Right kidney (tissue), 1 donor: ENCODE measurements at regions not wholly inside any gene's neighbourhood (a gene's known extent, or its start where the extent isn't known, plus 50 kb on each side); places are given as distances from the start of the nearest gene placed in this dataset.
"Not testable (repeated sequence)": the region's sequence is repeated elsewhere in the genome, so short reads cannot be mapped to it uniquely, and the experiment has no call there.

ENCODE experiments used
- DNase-seq: peaks from one replicate; pipeline ENCODE4 v3.0.0-alpha.2; 2016

DNA sequence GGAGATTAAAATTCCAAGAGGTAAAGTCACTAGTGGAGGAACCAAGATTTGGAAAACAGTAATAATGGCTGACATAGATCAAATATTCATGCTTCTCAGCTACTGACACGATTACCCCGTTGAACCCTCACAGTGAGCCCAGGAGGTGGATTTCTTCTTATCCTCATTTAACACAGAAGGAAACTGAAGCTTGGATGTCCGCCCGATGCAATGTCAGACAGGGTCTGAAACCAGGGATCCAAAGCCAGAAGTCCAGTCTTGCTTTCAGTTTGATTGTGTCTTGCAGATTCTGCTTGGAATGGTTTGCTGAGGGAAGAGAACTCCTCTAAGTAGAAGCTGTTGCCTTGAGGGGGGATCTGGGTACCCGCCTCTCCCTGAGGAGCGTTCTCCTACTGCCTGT lies 404.7 kb downstream of the KCNRG start:
- DNase-seq, result no peak

DNA sequence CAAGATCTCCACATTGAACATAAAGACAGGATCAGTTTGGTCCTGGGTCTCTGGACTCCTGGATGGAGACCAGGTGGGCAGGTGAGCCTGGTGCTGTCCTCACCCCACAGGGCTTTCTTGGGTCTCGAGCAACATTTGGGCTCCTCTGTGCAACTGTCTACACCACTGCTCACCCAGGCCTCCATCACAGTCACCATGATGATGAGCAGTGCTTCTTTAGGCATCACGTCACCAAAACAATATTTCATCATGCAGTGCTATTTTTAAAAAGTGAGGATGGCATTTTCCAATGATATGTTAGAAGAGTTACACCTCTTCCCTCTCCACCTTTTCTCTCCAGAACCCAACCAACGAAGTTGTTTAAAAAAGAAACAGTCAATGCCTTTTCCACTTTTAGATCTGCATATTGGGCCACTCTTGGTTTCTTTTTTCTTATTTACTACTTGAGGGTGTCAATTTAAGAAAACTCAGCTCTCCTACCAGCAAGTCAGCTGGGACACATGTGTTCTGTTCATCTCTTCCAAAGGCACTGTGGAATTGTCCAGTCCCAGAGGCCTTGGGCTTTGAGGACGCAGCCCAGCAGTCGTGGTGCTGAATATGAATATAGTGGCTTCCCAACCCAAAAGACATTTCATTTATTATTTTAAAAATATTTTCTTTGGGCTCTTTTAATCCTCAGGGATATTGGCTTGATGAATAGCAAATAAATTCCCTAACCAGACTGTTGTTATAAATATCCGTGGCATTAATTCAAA lies 405.7 kb downstream of the KCNRG start:
- no peak for DNase-seq

DNA sequence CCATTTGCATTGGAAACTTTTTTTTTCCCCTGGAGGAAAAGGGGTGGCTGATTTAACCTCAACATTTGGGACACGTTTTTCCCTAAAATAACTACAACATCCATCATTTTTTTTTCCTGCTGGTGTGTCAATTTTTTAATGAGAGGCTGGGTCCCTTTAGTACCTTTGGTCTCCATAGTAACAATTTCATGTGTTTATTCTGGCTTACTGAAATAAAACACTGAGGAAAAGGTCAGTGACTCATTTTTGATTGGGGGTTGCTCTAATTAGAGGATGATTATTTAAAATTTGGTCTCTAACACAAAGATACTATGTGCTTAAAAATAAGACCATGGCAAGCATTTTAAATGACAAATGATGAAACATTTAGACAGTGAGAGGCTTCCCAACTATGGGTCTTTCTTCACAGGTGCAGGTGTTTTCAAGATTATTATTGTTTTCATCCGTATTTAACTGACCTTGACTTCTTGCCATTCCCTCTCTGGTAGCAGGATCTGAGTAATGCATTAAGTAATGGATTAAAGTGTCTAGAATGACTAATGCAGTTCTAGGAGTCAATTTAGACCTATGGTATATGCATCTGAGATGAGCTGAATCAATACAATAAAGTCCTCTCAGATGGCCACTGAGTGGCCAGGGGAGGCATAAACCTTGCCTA lies 406.4 kb downstream of the KCNRG start:
- no peak for DNase-seq

DNA sequence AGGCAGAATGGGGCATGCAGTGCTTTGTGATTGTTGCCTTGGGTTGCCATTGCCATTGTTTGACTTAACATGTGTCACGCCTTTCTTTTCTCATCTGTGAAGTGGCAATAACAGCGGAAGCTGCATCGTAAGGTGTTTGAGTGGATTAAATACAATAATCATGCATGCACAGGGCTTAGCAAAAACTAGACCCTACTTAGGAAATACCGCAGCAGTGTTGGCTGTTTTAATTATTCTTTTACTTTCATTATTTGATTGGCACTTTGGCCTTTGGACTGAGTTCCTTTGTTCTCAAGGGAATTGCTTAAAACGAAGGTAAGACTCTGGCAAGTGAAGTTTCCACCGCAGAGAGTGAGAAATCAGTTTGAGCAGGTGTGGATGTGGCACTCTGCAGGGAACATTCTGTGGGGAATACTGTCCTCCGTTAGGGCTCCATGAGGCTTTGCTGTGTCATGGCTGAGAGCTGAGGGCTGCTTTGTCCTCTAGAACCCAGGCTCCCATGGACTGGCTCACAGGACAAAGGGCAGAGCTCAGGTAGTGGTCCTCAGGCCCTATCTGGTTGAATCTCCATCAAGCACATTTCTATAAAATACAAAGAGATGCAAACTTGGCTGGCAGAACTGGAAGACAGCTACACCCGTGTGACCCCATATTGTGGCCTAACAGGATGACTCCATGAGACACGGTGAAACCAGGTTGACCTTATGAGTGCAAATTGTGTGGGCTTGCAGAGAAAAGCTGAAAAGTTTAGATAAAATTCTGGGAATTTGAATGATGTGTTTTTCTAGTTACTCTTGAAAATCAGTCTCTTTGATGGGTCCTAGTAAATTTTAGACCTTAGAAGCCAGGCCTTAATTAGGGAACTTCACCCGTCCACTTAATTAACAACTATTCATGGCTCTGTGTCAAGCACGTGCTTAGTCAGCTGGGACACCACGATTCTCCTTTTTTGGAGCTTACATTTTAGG lies 407.2 kb downstream of the KCNRG start:
- no peak for DNase-seq

DNA sequence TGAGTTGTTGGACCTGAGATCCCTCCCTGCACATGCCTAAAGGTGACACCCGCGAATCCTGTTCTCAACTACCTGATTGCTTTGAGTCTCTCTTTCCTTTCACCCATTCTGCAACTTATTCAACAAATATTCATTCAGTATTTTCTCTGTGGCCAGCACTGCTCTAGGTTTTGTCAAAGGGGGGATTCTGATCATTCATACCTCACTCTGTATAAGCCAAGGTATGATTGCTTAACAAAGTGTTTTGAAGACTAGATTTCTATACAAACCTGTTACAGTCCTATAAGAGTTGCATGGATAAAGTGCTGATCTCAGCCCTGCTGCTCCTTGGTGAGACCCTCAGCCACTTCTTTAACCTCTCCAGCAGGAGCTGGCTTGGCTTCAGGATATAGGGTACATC lies 409.7 kb downstream of the KCNRG start:
- DNase-seq, result no peak

DNA sequence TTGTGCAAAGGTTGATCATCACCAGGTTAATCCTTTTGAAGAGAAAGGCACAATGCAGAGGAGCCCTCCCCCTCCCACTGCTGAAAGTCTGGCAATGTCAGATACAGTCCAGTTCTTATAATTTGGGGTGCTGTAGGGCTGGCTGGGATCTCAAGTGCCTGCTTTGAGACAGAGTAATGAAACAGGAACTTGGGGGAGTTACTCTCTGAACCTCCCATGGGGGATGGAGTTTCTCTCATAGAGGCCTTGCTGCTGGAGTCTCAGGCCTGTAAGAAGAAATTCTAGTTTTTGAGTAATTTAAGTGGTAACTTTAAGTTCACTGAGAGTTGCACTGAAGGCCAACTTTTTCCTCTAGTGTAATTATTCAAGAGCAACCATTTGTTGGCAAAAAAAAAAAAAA lies 410.5 kb downstream of the KCNRG start:
- no peak for DNase-seq

DNA sequence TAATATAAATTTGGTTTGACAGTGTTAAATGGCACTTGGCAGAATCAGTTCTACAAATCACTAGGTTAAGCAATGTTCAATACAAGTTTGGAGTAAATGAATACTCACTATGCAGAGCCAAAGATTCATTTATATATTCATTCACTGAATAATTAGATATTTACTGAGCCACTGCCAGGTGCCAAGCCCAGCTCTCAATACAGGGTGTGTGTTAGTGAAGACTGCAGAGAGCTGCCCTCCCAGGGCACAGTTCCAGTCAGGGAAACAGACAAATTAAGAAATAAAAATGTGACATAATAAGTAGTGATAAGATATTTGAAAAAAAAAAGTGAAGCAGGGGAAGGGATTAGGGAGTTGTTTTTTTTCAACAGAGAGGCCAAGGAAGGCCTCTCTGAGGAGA lies 411.7 kb downstream of the KCNRG start:
- no peak for DNase-seq

DNA sequence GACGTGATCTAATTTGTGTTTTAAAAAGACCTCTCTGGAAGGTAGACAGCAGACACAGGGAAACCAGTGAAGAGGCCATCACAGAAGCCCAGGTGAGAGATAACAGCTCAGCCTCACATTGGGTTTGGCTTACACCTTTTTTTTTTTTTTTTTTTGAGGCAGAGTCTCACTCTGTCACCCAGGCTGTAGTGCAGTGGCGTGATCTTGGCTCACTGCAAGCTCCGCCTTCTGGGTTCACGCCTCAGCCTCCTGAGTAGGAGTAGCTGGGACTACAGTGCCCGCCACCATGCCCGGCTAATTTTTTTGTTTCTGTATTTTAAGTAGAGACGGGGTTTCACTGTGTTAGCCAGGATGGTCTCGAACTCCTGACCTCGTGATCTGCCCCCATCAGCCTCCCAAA lies 412.3 kb downstream of the KCNRG start:
- DNase-seq, result not testable (repeated sequence)

DNA sequence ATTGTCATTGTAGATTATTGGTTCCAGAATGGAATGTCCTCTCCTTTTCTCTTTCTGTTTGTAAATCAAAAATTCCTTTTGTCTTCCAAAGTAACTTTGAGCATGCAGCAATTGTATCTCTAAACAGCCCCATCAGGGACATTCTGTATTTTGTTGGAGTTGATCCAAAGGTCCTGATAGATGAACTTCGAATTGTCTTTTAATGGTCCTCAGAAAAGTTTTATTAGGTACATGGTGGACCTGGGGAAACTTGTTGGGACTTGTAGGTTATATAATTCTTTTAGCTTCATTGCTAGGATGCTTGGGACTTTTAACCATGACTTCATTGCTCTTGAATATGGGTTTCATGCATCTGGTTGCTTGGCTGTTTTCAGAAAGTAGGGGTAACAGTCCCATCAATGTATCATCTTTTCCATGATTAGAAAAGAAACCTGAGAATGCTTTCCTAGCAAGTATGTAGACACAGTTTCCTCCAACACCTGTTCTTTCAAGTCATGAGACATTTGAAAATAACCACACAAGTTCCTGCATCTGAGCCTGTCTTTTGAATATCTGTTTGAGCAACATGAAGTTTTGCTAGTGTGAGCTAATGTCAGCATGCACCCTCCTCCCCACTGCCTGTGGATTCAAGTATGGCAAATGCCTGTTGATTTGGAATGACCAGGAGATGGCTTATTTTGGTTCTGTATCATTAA lies 413.1 kb downstream of the KCNRG start:
- no peak for DNase-seq

DNA sequence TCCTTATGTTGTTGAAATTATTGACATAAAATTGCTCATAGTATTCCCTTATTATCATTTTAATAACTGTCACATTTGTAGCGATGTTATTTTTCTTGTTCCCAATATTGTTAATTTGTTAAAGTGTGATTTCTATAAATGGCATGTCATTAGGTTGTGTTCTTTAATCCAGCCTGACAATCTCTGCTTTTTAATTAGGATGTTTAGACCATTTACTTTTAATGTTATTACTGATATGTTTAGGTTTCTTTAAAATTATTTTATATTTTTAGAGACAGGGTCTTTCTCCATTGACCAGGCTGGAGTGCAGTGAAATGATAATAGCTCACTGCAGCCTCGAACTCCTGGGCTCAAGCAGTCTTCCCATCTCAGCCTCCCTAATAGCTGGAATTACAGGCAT lies 408.5 kb downstream of the DLEU7 start:
- no peak for DNase-seq

DNA sequence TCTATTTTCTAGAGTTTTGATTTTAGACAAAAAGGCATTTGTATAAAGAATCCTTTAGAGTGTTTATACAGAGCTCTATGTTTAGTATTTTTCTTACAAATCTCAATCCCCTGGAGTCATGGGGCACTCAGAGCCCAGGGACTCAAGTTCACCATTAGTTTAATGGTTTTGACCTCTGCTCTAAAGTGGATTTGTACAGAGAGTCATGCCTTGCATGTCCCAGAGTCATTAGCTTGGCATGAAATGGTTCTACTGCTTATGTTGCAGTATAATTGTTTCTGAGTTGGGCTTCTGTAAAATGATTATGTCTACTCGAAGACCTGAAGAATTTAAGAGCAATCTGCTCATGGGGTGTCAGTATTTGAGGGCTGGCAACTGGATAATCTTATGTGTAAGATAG lies 406.2 kb downstream of the DLEU7 start:
- no peak for DNase-seq

DNA sequence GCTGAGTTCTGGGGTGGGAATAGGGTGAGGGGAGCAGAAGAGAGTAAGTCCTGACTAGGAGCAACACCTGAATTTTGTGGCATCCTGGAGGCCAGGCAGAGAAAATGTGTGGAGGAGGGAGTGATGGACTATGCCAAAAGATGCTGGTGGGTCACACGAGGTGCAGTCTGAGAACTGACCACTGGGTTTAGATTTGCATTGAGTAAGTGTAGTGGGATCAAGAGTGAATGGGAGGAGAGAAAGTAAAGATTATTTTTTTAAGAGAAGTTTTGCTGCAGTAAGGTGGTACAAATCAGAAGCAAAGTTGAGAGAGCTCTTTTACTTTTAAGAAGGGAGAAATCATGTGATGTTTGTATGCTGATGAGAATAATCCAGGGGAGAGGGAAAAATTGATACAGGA lies 405.1 kb downstream of the DLEU7 start:
- no peak for DNase-seq

DNA sequence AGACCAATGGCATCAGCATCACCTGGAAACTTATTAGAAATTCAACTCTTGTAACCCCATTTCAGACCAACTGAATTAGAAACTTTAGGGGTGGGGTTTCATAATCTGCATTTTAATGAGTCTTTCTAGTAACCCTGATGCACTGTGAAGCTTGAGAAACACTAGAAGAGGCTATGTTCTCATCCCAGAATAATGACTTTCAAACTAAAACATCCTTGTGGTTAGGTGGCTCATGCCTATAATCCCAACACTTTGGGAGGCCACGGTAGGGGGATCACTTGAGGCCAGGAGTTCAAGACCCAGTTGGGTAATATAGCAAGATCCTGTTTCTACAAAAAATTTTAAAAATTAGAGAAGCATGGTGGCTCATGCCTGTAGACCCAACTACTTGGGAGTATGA lies 402.4 kb downstream of the DLEU7 start:
- DNase-seq, result no peak

DNA sequence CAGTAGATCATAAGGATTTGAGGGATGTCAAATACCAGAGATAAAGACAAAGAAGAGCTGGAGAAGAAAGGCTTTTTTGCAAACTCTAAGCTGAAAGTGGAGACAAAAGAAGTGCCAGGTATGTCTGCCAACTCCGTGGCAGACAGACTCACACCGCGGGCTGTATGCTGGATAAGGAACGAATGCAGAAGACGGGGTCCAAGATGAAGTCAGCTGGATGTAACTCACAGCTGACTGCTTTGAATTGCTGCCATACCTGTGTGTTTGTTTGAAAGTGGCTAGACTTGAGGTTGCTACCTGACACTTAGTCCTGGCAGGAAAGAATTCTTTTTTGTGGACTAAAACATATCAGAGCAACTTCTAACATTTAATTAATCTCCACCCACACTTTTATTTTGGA lies 398.8 kb downstream of the DLEU7 start:
- DNase-seq, result no peak

DNA sequence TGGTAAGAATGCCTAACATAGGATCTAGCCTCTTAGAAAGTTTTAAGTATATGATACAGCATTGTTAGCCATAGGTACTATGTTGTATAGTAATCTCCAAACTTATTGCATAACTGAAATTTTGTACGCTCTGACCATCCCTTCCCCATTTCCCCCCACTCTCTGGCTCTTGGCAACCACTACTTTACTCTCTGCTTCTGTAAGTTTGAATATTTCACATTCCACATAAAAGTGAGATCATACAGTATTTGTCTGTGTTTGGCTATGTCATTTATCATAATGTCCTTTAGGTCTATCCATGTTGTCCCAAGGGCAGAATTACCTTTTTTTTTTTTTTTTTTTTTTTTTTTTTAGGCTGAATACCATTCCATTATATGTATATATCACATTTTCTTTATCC lies 396.9 kb downstream of the DLEU7 start:
- DNase-seq, result no peak

DNA sequence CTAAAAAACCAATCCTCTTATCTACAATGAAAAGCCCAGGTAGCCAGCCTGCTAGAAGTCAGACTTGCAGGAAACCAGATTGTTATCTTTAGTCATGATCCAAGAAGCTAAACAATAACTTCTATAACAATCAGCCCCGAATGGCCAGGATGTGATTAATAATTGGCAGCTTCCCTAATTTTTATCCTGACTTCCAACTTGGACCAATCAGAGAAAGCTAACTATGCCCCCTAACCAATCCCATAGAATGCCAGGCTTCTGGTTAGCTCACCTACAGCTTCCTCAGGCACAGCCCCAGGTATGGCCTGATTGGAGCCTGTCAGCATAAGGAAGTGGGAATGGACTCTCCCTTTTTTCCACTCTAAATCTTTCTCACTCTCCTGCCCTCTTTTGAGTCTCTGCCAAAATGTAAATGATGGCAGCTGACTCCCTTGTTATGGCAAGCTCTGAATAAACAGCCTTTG lies 394.9 kb downstream of the DLEU7 start:
- DNase-seq, result no peak

DNA sequence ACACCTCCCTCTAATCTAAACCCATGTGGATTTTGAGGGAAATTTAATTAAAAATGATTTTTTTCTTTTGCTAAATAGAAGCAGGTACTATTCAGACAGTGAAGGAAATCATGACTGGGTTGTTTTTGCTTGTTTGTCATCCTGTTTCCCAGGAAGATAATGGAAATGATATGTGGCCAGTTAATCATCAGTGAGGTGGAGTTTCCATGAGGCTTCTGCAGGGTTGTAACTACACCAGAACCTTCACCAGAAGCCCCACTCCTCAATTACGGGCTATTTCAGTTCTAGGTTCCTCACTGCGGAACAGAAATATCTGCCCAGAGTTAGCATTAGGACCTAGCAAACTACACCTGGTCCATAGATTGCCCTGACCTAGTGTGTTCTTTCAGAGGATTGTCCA lies 394.0 kb downstream of the DLEU7 start:
- no peak for DNase-seq

DNA sequence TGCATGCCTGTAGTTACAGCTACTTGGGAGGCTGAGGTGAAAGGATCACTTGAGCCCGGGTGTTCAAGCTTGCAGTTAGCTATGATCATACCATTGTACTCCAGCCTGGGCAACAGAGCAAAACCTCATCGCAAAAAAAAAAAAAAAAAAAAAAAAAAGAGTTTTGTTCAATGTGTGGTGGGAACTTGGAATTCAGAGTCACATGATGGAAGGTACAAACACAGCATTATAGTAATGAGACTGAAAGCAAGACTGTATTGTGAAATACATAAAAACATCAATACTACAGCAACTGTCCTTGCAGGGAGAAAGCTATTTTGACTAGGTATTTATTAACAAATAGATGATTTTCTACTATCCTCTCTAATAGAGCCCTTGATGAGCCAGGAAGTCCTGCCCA lies 393.2 kb downstream of the DLEU7 start:
- DNase-seq, result no peak

DNA sequence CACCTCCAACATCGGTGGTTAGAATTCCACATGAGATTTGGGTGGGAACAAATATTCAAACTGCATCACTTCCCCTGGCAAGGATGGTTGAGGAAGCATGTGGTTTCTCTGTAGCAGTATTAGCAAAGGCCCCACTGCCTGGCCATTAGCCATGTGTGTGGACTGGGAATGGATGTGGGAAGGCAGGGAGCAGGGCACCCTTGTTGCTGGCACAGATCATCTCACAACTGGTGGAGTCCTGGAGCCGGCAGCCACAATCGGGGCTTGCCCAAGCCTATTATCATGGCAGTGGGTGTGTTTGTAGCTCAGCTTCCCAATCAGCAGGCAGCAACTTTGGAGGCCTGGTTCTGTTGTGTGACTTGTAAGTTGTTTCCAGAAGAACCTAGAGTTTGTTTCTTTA lies 391.9 kb downstream of the DLEU7 start:
- no peak for DNase-seq

DNA sequence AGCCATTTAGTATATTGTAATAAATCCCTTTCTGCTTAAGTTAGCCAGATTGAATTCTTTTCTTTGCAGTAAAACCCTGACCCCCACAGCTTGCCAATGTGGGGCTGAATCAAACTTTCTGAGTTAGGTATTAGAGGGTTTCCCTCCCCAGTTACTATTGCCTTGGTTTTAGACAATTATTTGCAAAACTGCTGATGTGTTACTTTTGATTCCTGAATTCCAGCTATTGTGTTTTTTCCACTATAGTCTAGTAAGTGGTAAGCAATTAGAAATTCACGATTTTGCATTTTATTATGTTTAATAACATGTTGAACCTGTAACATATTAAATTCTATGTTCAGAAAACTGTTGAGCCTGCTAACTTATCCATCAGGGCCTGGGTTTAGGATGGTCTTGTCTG lies 391.5 kb downstream of the DLEU7 start:
- DNase-seq, result no peak

DNA sequence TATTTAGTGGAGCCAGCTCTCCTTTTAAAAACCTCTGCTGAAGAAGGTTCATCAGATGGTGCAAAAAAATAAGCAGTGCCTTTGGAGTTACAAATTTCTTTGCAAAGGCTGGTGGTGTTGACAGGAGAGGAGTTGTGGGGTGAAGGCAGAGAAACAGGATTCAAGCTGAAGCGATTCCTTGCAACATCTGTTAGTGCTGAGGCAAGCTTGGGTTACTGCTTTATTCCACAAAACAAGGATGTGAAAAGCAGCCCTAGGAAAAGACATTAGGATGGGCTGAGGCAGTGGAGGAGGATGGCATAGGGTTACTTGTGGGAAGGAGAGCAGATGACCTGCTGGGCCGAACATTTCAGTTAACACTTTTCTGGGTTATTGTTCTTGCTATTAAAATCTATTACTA lies 390.7 kb downstream of the DLEU7 start:
- no peak for DNase-seq

DNA sequence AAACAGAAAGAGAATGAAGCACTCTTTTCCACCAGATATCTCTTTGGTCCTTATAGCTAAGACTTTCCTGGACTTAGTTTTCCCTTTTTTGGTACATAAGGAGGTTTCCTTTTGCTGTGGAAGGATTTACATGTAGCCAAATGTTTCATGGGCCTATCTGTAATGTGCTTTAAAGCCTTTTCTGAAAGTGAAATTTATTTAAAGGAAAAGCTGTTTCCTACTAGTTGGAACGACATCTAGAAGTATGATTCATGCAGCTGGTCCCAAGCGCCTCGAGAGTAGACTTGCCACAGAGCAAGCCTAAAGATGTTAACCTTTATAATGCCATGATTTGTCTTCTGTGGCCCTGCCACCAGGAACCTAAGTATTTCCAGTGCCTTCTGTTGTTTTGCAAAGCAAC lies 390.3 kb downstream of the DLEU7 start:
- no peak for DNase-seq

DNA sequence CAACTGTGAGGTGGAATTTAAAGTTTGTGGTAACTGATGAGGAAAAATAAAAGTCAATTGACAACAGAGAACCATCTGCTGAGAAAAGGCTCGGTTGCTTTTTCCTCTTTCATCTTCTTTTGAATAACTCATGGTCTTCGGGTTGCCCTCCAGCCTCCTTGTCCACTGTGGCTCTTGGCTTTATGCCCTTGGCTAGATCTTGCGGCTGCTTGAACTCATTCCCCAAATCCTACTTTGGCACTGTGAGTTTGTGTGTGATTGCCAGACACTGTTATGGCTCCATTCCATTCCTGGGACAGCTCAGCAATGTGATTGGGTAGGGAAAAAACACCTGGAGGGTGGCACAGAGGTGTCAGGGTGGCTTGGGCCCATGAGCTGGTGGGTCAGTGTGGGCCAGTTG lies 387.4 kb downstream of the DLEU7 start:
- no peak for DNase-seq
